ENCODE measurements at regions not wholly inside any gene's neighbourhood (a gene's known extent, or its start where the extent isn't known, plus 50 kb on each side); places are given as distances from the start of the nearest gene placed in this dataset.

- Histone ChIP-seq H3K9ac (ENCODE audit: low read depth in 1 of 2, low read length in 2 of 2) (no peak overlapping the region), H3K36me3 (ENCODE audit: control insufficient read depth in 1 of 2, insufficient read depth in 2 of 2, low read length in 2 of 2) (no peaks in the 10 kb centered on the region), H3K27ac (ENCODE audit: low read depth, low read length) (no peak overlapping the region), H3K4me3 (ENCODE audit: low read depth in 1 of 2, low read length in 2 of 2) (no peak overlapping the region), H3K4me1 (ENCODE audit: control insufficient read depth in 1 of 2, insufficient read depth in 2 of 2, low read length in 2 of 2) (no peaks in the 10 kb centered on the region), H3K9me3 (ENCODE audit: control insufficient read depth in 1 of 2, low read length in 2 of 2) (no peaks in the 10 kb centered on the region), H3K27me3 (ENCODE audit: control insufficient read depth in 1 of 2, insufficient read depth in 2 of 2, low read length in 2 of 2) (no peaks in the 10 kb centered on the region)
Observed at GRCh38 chr18:47427923-47428637, 176.6 kb upstream of the SKOR2 start.

GRCh38 chr18:47427072-47427471, 175.6 kb upstream of the SKOR2 start:
- no peak overlapping the region for H3K4me3 ChIP-seq (ENCODE audit: low read depth in 1 of 2, low read length in 2 of 2)

GRCh38 chr18:47425365-47425764, 173.9 kb upstream of the SKOR2 start:
- Histone ChIP-seq H3K36me3 (ENCODE audit: control insufficient read depth in 1 of 2, insufficient read depth in 2 of 2, low read length in 2 of 2) (no peaks in the 10 kb centered on the region), H3K4me1 (ENCODE audit: control insufficient read depth in 1 of 2, insufficient read depth in 2 of 2, low read length in 2 of 2) (no peaks in the 10 kb centered on the region), H3K9ac (ENCODE audit: low read depth in 1 of 2, low read length in 2 of 2) (no peak overlapping the region), H3K27ac (ENCODE audit: low read depth, low read length) (no peak overlapping the region), H3K4me3 (ENCODE audit: low read depth in 1 of 2, low read length in 2 of 2) (no peak overlapping the region), H3K27me3 (ENCODE audit: control insufficient read depth in 1 of 2, insufficient read depth in 2 of 2, low read length in 2 of 2) (no peaks in the 10 kb centered on the region), H3K9me3 (ENCODE audit: control insufficient read depth in 1 of 2, low read length in 2 of 2) (no peaks in the 10 kb centered on the region)

More at GRCh38 chr18:47427072-47427471, 175.6 kb upstream of the SKOR2 start:
- Histone ChIP-seq H3K27ac (ENCODE audit: low read depth, low read length) (no peak overlapping the region), H3K4me1 (ENCODE audit: control insufficient read depth in 1 of 2, insufficient read depth in 2 of 2, low read length in 2 of 2) (no peaks in the 10 kb centered on the region), H3K36me3 (ENCODE audit: control insufficient read depth in 1 of 2, insufficient read depth in 2 of 2, low read length in 2 of 2) (no peaks in the 10 kb centered on the region), H3K9me3 (ENCODE audit: control insufficient read depth in 1 of 2, low read length in 2 of 2) (no peaks in the 10 kb centered on the region), H3K9ac (ENCODE audit: low read depth in 1 of 2, low read length in 2 of 2) (no peak overlapping the region), H3K27me3 (ENCODE audit: control insufficient read depth in 1 of 2, insufficient read depth in 2 of 2, low read length in 2 of 2) (no peaks in the 10 kb centered on the region)

GRCh38 chr18:47422524-47422923, 171.1 kb upstream of the SKOR2 start:
- Histone ChIP-seq H3K27me3 (ENCODE audit: control insufficient read depth in 1 of 2, insufficient read depth in 2 of 2, low read length in 2 of 2) (peaks cover 0 to 8% of the 10 kb centered on the region in 2 donors), H3K4me3 (ENCODE audit: low read depth in 1 of 2, low read length in 2 of 2) (no peak overlapping the region), H3K27ac (ENCODE audit: low read depth, low read length) (no peak overlapping the region), H3K9ac (ENCODE audit: low read depth in 1 of 2, low read length in 2 of 2) (no peak overlapping the region), H3K4me1 (ENCODE audit: control insufficient read depth in 1 of 2, insufficient read depth in 2 of 2, low read length in 2 of 2) (no peaks in the 10 kb centered on the region), H3K36me3 (ENCODE audit: control insufficient read depth in 1 of 2, insufficient read depth in 2 of 2, low read length in 2 of 2) (no peaks in the 10 kb centered on the region), H3K9me3 (ENCODE audit: control insufficient read depth in 1 of 2, low read length in 2 of 2) (no peaks in the 10 kb centered on the region)

GRCh38 chr18:47420130-47420529, 168.7 kb upstream of the SKOR2 start:
- Histone ChIP-seq H3K4me3 (ENCODE audit: low read depth in 1 of 2, low read length in 2 of 2) (no peak overlapping the region), H3K27ac (ENCODE audit: low read depth, low read length) (no peak overlapping the region), H3K27me3 (ENCODE audit: control insufficient read depth in 1 of 2, insufficient read depth in 2 of 2, low read length in 2 of 2) (peaks cover 4 to 8% of the 10 kb centered on the region in 2 donors), H3K9me3 (ENCODE audit: control insufficient read depth in 1 of 2, low read length in 2 of 2) (no peaks in the 10 kb centered on the region), H3K36me3 (ENCODE audit: control insufficient read depth in 1 of 2, insufficient read depth in 2 of 2, low read length in 2 of 2) (no peaks in the 10 kb centered on the region), H3K9ac (ENCODE audit: low read depth in 1 of 2, low read length in 2 of 2) (no peak overlapping the region), H3K4me1 (ENCODE audit: control insufficient read depth in 1 of 2, insufficient read depth in 2 of 2, low read length in 2 of 2) (no peaks in the 10 kb centered on the region)

GRCh38 chr18:47418746-47419145, 167.3 kb upstream of the SKOR2 start:
- no peak overlapping the region for H3K9ac ChIP-seq (ENCODE audit: low read depth in 1 of 2, low read length in 2 of 2)
- H3K27me3 ChIP-seq (ENCODE audit: control insufficient read depth in 1 of 2, insufficient read depth in 2 of 2, low read length in 2 of 2) = peaks cover 4 to 8% of the 10 kb centered on the region in 2 donors
- H3K27ac ChIP-seq (ENCODE audit: low read depth, low read length) = no peak overlapping the region
- no peaks in the 10 kb centered on the region for H3K9me3 ChIP-seq (ENCODE audit: control insufficient read depth in 1 of 2, low read length in 2 of 2)
- H3K4me1 ChIP-seq (ENCODE audit: control insufficient read depth in 1 of 2, insufficient read depth in 2 of 2, low read length in 2 of 2) = no peaks in the 10 kb centered on the region
- no peak overlapping the region for H3K4me3 ChIP-seq (ENCODE audit: low read depth in 1 of 2, low read length in 2 of 2)
- H3K36me3 ChIP-seq (ENCODE audit: control insufficient read depth in 1 of 2, insufficient read depth in 2 of 2, low read length in 2 of 2) = no peaks in the 10 kb centered on the region

- Histone ChIP-seq H3K36me3 (ENCODE audit: control insufficient read depth in 1 of 2, insufficient read depth in 2 of 2, low read length in 2 of 2) (no peaks in the 10 kb centered on the region), H3K27ac (ENCODE audit: low read depth, low read length) (no peak overlapping the region), H3K27me3 (ENCODE audit: control insufficient read depth in 1 of 2, insufficient read depth in 2 of 2, low read length in 2 of 2) (peaks cover 4 to 8% of the 10 kb centered on the region in 2 donors), H3K4me3 (ENCODE audit: low read depth in 1 of 2, low read length in 2 of 2) (no peak overlapping the region), H3K4me1 (ENCODE audit: control insufficient read depth in 1 of 2, insufficient read depth in 2 of 2, low read length in 2 of 2) (no peaks in the 10 kb centered on the region), H3K9me3 (ENCODE audit: control insufficient read depth in 1 of 2, low read length in 2 of 2) (no peaks in the 10 kb centered on the region), H3K9ac (ENCODE audit: low read depth in 1 of 2, low read length in 2 of 2) (no peak overlapping the region)
Observed at GRCh38 chr18:47417807-47418206, 166.3 kb upstream of the SKOR2 start.

GRCh38 chr18:47415881-47416280, 164.4 kb upstream of the SKOR2 start:
- Histone ChIP-seq H3K4me3 (ENCODE audit: low read depth in 1 of 2, low read length in 2 of 2) (no peak overlapping the region), H3K4me1 (ENCODE audit: control insufficient read depth in 1 of 2, insufficient read depth in 2 of 2, low read length in 2 of 2) (no peaks in the 10 kb centered on the region), H3K9ac (ENCODE audit: low read depth in 1 of 2, low read length in 2 of 2) (no peak overlapping the region), H3K36me3 (ENCODE audit: control insufficient read depth in 1 of 2, insufficient read depth in 2 of 2, low read length in 2 of 2) (no peaks in the 10 kb centered on the region), H3K27me3 (ENCODE audit: control insufficient read depth in 1 of 2, insufficient read depth in 2 of 2, low read length in 2 of 2) (peaks cover 4 to 8% of the 10 kb centered on the region in 2 donors), H3K9me3 (ENCODE audit: control insufficient read depth in 1 of 2, low read length in 2 of 2) (no peaks in the 10 kb centered on the region), H3K27ac (ENCODE audit: low read depth, low read length) (no peak overlapping the region)

- Histone ChIP-seq H3K36me3 (ENCODE audit: control insufficient read depth in 1 of 2, insufficient read depth in 2 of 2, low read length in 2 of 2) (no peaks in the 10 kb centered on the region), H3K9me3 (ENCODE audit: control insufficient read depth in 1 of 2, low read length in 2 of 2) (no peaks in the 10 kb centered on the region), H3K27me3 (ENCODE audit: control insufficient read depth in 1 of 2, insufficient read depth in 2 of 2, low read length in 2 of 2) (peaks cover 4 to 5% of the 10 kb centered on the region in 2 donors), H3K9ac (ENCODE audit: low read depth in 1 of 2, low read length in 2 of 2) (no peak overlapping the region), H3K4me3 (ENCODE audit: low read depth in 1 of 2, low read length in 2 of 2) (no peak overlapping the region), H3K4me1 (ENCODE audit: control insufficient read depth in 1 of 2, insufficient read depth in 2 of 2, low read length in 2 of 2) (no peaks in the 10 kb centered on the region), H3K27ac (ENCODE audit: low read depth, low read length) (no peak overlapping the region)
Observed at GRCh38 chr18:47413327-47413726, 161.9 kb upstream of the SKOR2 start.

GRCh38 chr18:47412924-47413323, 161.5 kb upstream of the SKOR2 start:
- Histone ChIP-seq H3K36me3 (ENCODE audit: control insufficient read depth in 1 of 2, insufficient read depth in 2 of 2, low read length in 2 of 2) (no peaks in the 10 kb centered on the region), H3K4me1 (ENCODE audit: control insufficient read depth in 1 of 2, insufficient read depth in 2 of 2, low read length in 2 of 2) (no peaks in the 10 kb centered on the region), H3K9ac (ENCODE audit: low read depth in 1 of 2, low read length in 2 of 2) (no peak overlapping the region), H3K4me3 (ENCODE audit: low read depth in 1 of 2, low read length in 2 of 2) (no peak overlapping the region), H3K9me3 (ENCODE audit: control insufficient read depth in 1 of 2, low read length in 2 of 2) (no peaks in the 10 kb centered on the region), H3K27me3 (ENCODE audit: control insufficient read depth in 1 of 2, insufficient read depth in 2 of 2, low read length in 2 of 2) (peaks cover 3 to 4% of the 10 kb centered on the region in 2 donors), H3K27ac (ENCODE audit: low read depth, low read length) (no peak overlapping the region)

Data from duodenal mucosa (tissue), 2 donors.